ENCODE measurements at regions not wholly inside any gene's neighbourhood (a gene's known extent, or its start where the extent isn't known, plus 50 kb on each side); places are given as distances from the start of the nearest gene placed in this dataset.

DNA sequence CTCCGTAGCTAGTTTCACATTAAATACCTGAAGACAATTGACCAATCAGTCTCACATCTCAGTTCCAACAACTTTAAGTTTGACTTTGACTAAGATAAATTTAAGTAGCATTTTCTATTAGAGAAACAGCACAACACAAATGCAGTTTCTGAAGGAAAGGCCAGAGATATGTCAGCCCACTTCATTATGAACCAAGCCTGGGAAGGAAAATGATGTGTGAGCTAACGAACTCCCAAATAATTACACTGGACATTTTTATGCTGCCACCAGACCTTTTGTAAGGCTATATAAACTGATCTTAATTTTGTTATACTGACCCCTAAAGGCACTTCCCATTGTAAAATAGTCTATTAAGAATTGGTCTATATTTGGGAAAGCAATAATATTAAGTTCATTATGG lies 57.9 kb upstream of the DACH1 start:
- CTCF ChIA-PET, result no interaction called here
- Mint-ChIP-seq H3K27ac (no peak overlapping the region), H3K4me3 (no peak overlapping the region)

DNA sequence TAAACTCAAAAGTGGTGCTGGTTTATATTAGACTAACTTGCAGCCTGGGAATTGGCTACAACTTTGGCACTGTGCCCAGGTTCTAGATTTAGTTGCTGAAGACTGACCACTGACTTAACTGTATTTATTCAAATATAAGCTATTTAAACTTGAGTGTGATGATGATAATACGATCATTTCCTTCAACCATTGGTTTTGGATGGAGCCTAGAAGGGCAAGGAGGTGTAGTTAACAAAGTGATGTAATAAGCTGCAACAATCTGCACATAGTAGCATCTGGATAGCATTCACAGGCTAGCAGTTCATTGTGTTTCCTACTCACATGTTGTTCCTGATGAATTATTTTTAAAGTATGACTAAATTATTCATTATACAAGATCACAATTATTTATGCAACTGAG lies 55.2 kb upstream of the DACH1 start:
- H3K4me1 ChIP-seq (ENCODE audit: control insufficient read depth in 1 of 2, extremely low read depth in 1 of 2, insufficient read depth in 2 of 2, low read length in 2 of 2), result no peaks in the 10 kb centered on the region
- H3K27me3 Mint-ChIP-seq, result no peaks in the 10 kb centered on the region
- H3K36me3 ChIP-seq (ENCODE audit: control insufficient read depth in 2 of 2, extremely low read depth in 1 of 2, insufficient read depth in 1 of 2, low read length in 1 of 2), result no peaks in the 10 kb centered on the region
- ChIA-PET POLR2A (no interaction called here), CTCF (no interaction called here)
- no CpG with 5 or more reads among the region's 1 CpG for WGBS (ENCODE audit: insufficient coverage)
- ATAC-seq (replicated peaks in 1 of 4), result no peak
- no peak for DNase-seq
- H3K9me3 ChIP-seq, result no peaks in the 10 kb centered on the region
- H3K27me3 ChIP-seq (replicated peaks in 1 of 2; ENCODE audit: control insufficient read depth in 2 of 2, extremely low read depth in 1 of 2, insufficient read depth in 2 of 2, low read length in 1 of 2), result no peaks in the 10 kb centered on the region
- peaks cover 0 to 3% (median 3%) of the 10 kb centered on the region in 3 donors for H3K9me3 Mint-ChIP-seq
- H3K27ac ChIP-seq (ENCODE audit: low read length), result no peak overlapping the region
- no peak overlapping the region for H3K27ac Mint-ChIP-seq
- no peaks in the 10 kb centered on the region for H3K36me3 Mint-ChIP-seq
- H3K4me3 Mint-ChIP-seq, result no peak overlapping the region
- no peak overlapping the region for H3K4me3 ChIP-seq (ENCODE audit: control insufficient read depth in 1 of 2, extremely low read depth in 1 of 2, low read length in 1 of 2)
- H3K4me1 Mint-ChIP-seq, result no peaks in the 10 kb centered on the region

More for the DNA sequence above, 57.9 kb upstream of the DACH1 start:
- no peak overlapping the region for H3K27ac ChIP-seq (ENCODE audit: low read length)
- no peak for DNase-seq
- no peaks in the 10 kb centered on the region for H3K9me3 ChIP-seq
- no CpG with 5 or more reads among the region's 2 CpGs for WGBS (ENCODE audit: insufficient coverage)
- H3K27me3 Mint-ChIP-seq, result no peaks in the 10 kb centered on the region
- H3K9me3 Mint-ChIP-seq, result peaks cover 0 to 8% (median 0%) of the 10 kb centered on the region in 3 donors
- H3K4me1 Mint-ChIP-seq, result no peaks in the 10 kb centered on the region
- ATAC-seq (replicated peaks in 1 of 4), result no peak
- POLR2A ChIA-PET, result no interaction called here
- no peaks in the 10 kb centered on the region for H3K4me1 ChIP-seq (ENCODE audit: control insufficient read depth in 1 of 2, extremely low read depth in 1 of 2, insufficient read depth in 2 of 2, low read length in 2 of 2)
- no peak overlapping the region for H3K4me3 ChIP-seq (ENCODE audit: control insufficient read depth in 1 of 2, extremely low read depth in 1 of 2, low read length in 1 of 2)
- no peaks in the 10 kb centered on the region for H3K36me3 Mint-ChIP-seq
- H3K36me3 ChIP-seq (ENCODE audit: control insufficient read depth in 2 of 2, extremely low read depth in 1 of 2, insufficient read depth in 1 of 2, low read length in 1 of 2), result no peaks in the 10 kb centered on the region
- no peaks in the 10 kb centered on the region for H3K27me3 ChIP-seq (replicated peaks in 1 of 2; ENCODE audit: control insufficient read depth in 2 of 2, extremely low read depth in 1 of 2, insufficient read depth in 2 of 2, low read length in 1 of 2)
